HEK293 (cell line): ENCODE measurements at regions not wholly inside any gene's neighbourhood (a gene's known extent, or its start where the extent isn't known, plus 50 kb on each side); places are given as distances from the start of the nearest gene placed in this dataset.

Experiments used
- CTCF ChIA-PET: fragments of 350-600 bp; formaldehyde crosslinking; extraction: SDS; loops from one replicate; lab custom pipeline; 2021; ENCODE audit warnings: antibody characterized with exemption; lab: Yijun Ruan, JAX
- POLR2A ChIA-PET: fragments of 300-600 bp; formaldehyde crosslinking; extraction: SDS; loops from one replicate; lab custom pipeline; 2020; ENCODE audit warnings: antibody characterized with exemption, inconsistent platforms; lab: Yijun Ruan, JAX
- H3K27ac ChIP-seq: fragments of 200-500 bp; sonication (Bioruptor generic); 2 replicates; pipeline ENCODE4 v1.5.1; 2014; ENCODE audit warnings: low read depth, low read length, control low read depth, inconsistent platforms; ENCODE audit errors: extremely low read depth
- H3K36me3 ChIP-seq, 2 experiments: fragments of 200-500 bp in 1 of 2; sonication (Bioruptor generic) in 1 of 2; 1 replicate in 1 of 2; 2 replicates in 1 of 2; pipeline ENCODE4 v1.5.1; 2014 to 2017; ENCODE audit warnings: inconsistent platforms in 2 of 2, low read length in 2 of 2; ENCODE audit not compliant: control insufficient read depth in 2 of 2, insufficient read depth in 1 of 2
- H3K4me1 ChIP-seq: fragments of 200-500 bp; sonication (Bioruptor generic); 2 replicates; pipeline ENCODE4 v1.5.1; 2014; ENCODE audit warnings: mild to moderate bottlenecking, low read length, inconsistent platforms; ENCODE audit not compliant: control insufficient read depth, insufficient read depth
- H3K4me3 ChIP-seq: 2 replicates; pipeline ENCODE4 v1.5.1; 2011; ENCODE audit warnings: low read depth, mild to moderate bottlenecking, control low read depth, low read length, moderate library complexity
- H3K9me3 ChIP-seq: fragments of 200-500 bp; sonication (Bioruptor generic); 2 replicates; pipeline ENCODE4 v1.5.1; 2014; ENCODE audit warnings: low read depth, low read length, inconsistent platforms; ENCODE audit not compliant: control insufficient read depth, insufficient read depth
- BCL11B ChIP-seq: fragments of 450-650 bp; formaldehyde crosslinking; IDR thresholded peaks from 2 replicates; pipeline ENCODE4 v1.5.1; 2016; ENCODE audit warnings: low read depth, missing biosample characterization, missing genetic modification characterization
- GLIS1 ChIP-seq: fragments of 450-650 bp; formaldehyde crosslinking; IDR thresholded peaks from 2 replicates; pipeline ENCODE4 v1.5.1; 2016; ENCODE audit warnings: missing biosample characterization, missing genetic modification characterization
- IKZF3 ChIP-seq: fragments of 450-650 bp; IDR thresholded peaks from 2 replicates; pipeline ENCODE4 v1.5.0; 2018; ENCODE audit warnings: missing biosample characterization, mild to moderate bottlenecking, missing genetic modification characterization, moderate library complexity
- KLF9 ChIP-seq: fragments of 450-650 bp; formaldehyde crosslinking; IDR thresholded peaks from 2 replicates; pipeline ENCODE4 v1.5.1; 2016; ENCODE audit warnings: missing biosample characterization, missing genetic modification characterization, low read depth
- MYNN ChIP-seq: fragments of 450-650 bp; formaldehyde crosslinking; IDR thresholded peaks from 2 replicates; pipeline ENCODE4 v1.5.1; 2016; ENCODE audit warnings: missing biosample characterization, missing genetic modification characterization, borderline replicate concordance
- SP7 ChIP-seq: fragments of 450-650 bp; formaldehyde crosslinking; IDR thresholded peaks from 2 replicates; pipeline ENCODE4 v1.5.1; 2016; ENCODE audit warnings: missing biosample characterization, missing genetic modification characterization
- TCF7L2 ChIP-seq: IDR thresholded peaks from 2 replicates; pipeline ENCODE4 v1.6.1; 2011; ENCODE audit warnings: low read depth, mild to moderate bottlenecking, inconsistent platforms, low read length, moderate library complexity, borderline replicate concordance
- YY1 ChIP-seq: fragments of 450-650 bp; formaldehyde crosslinking; IDR thresholded peaks from 2 replicates; pipeline ENCODE4 v1.5.1; 2018; ENCODE audit warnings: missing biosample characterization, missing genetic modification characterization
- ZBTB21 ChIP-seq: fragments of 450-650 bp; formaldehyde crosslinking; IDR thresholded peaks from 2 replicates; pipeline ENCODE4 v1.5.1; 2017; ENCODE audit warnings: missing biosample characterization, missing genetic modification characterization
- ZNF112 ChIP-seq: fragments of 450-650 bp; formaldehyde crosslinking; IDR thresholded peaks from 2 replicates; pipeline ENCODE4 v1.5.0; 2017; ENCODE audit warnings: missing biosample characterization, missing genetic modification characterization
- ZNF174 ChIP-seq: fragments of 450-650 bp; formaldehyde crosslinking; IDR thresholded peaks from 2 replicates; pipeline ENCODE4 v1.5.0; 2017; ENCODE audit warnings: missing biosample characterization, mild to moderate bottlenecking, missing genetic modification characterization
- ZNF266 ChIP-seq: fragments of 450-650 bp; formaldehyde crosslinking; IDR thresholded peaks from 2 replicates; pipeline ENCODE4 v1.5.1; 2016; ENCODE audit warnings: missing biosample characterization, missing genetic modification characterization, low read depth
- ZNF292 ChIP-seq: fragments of 450-650 bp; formaldehyde crosslinking; IDR thresholded peaks from 2 replicates; pipeline ENCODE4 v1.5.1; 2016; ENCODE audit warnings: low read depth, missing biosample characterization, missing genetic modification characterization, borderline replicate concordance
- ZNF416 ChIP-seq: fragments of 450-650 bp; formaldehyde crosslinking; IDR thresholded peaks from 2 replicates; pipeline ENCODE4 v1.5.1; 2016; ENCODE audit warnings: missing biosample characterization, missing genetic modification characterization
- ZNF529 ChIP-seq: fragments of 450-650 bp; formaldehyde crosslinking; IDR thresholded peaks from 2 replicates; pipeline ENCODE4 v1.5.1; 2017; ENCODE audit warnings: missing genetic modification characterization, missing biosample characterization; ENCODE audit not compliant: insufficient replicate concordance
- ZNF555 ChIP-seq: fragments of 450-650 bp; formaldehyde crosslinking; conservative IDR thresholded peaks from 2 replicates; pipeline ENCODE4 v1.5.1; 2017; ENCODE audit warnings: missing biosample characterization, mild to moderate bottlenecking, missing genetic modification characterization, inconsistent platforms
- ZNF626 ChIP-seq: fragments of 450-650 bp; sonication (Bioruptor Pico); formaldehyde crosslinking; IDR thresholded peaks from 2 replicates; pipeline ENCODE4 v1.5.1; 2018; ENCODE audit warnings: missing biosample characterization, missing genetic modification characterization, inconsistent platforms
- ZNF664 ChIP-seq: fragments of 450-650 bp; formaldehyde crosslinking; IDR thresholded peaks from 2 replicates; pipeline ENCODE4 v1.5.1; 2016; ENCODE audit warnings: missing biosample characterization, missing genetic modification characterization
- ZNF670 ChIP-seq: fragments of 450-650 bp; formaldehyde crosslinking; IDR thresholded peaks from 2 replicates; pipeline ENCODE4 v1.5.1; 2016; ENCODE audit warnings: missing biosample characterization, missing genetic modification characterization, low read depth
- ZSCAN23 ChIP-seq: fragments of 450-650 bp; formaldehyde crosslinking; IDR thresholded peaks from 2 replicates; pipeline ENCODE4 v1.5.1; 2016; ENCODE audit warnings: missing biosample characterization, missing genetic modification characterization
- ZXDB ChIP-seq: fragments of 450-650 bp; formaldehyde crosslinking; IDR thresholded peaks from 2 replicates; pipeline ENCODE4 v1.5.1; 2016; ENCODE audit warnings: missing biosample characterization, missing genetic modification characterization
- TF ChIP-seq, protein P1 (sequence below): fragments of 450-650 bp; formaldehyde crosslinking; conservative IDR thresholded peaks from 2 replicates; pipeline ENCODE4 v1.5.1; 2016; ENCODE audit warnings: low read depth, missing biosample characterization, missing genetic modification characterization
- TF ChIP-seq, protein P2 (sequence below): fragments of 450-650 bp; formaldehyde crosslinking; IDR thresholded peaks from 2 replicates; pipeline ENCODE4 v1.5.1; 2016; ENCODE audit warnings: missing biosample characterization, missing genetic modification characterization
- TF ChIP-seq, protein P3 (sequence below): fragments of 450-650 bp; formaldehyde crosslinking; IDR thresholded peaks from 2 replicates; pipeline ENCODE4; 2016; ENCODE audit warnings: missing biosample characterization, missing genetic modification characterization
- TF ChIP-seq, protein P4 (sequence below): fragments of 450-650 bp; formaldehyde crosslinking; IDR thresholded peaks from 2 replicates; pipeline ENCODE4 v1.5.1; 2016; ENCODE audit warnings: missing biosample characterization, missing genetic modification characterization

DNA sequence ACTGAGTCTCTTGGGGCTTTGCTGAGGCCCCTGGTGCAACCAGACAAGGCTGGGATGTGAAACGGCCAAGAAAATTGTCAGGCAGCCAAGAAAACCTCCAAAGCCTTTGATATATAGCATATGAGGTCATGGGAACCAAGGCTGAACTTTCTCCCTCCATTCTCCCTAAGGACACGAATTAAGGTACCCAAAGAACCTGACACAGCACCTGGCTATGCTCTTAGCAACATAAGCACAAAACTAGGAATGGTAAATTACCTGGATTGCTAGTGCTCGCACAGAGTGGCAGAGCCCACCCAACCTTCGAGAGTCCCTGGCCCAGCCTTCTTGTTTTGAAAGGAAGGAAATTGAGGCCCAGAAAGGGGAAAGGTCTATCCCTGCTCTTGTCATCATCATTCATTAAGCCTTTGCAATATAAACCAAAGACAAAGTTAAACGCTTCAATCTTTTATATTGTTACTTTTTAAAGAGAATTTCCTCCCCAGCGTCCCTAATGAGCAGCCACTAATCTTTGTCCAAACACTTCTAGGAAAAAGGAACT lies 220.0 kb upstream of the NR4A3 start (continued):
- TF ChIP-seq ZNF664 (no peak), IKZF3 (0 out of 2 replicates have a peak, but pooled peaks have one; percentile 10), ZNF174 (tag by site-specific recombination) (no peak), ZNF670 (tag by site-specific recombination) (no peak), ZNF555 (no peak), MYNN (no peak)
- TF ChIP-seq, protein P1, sequence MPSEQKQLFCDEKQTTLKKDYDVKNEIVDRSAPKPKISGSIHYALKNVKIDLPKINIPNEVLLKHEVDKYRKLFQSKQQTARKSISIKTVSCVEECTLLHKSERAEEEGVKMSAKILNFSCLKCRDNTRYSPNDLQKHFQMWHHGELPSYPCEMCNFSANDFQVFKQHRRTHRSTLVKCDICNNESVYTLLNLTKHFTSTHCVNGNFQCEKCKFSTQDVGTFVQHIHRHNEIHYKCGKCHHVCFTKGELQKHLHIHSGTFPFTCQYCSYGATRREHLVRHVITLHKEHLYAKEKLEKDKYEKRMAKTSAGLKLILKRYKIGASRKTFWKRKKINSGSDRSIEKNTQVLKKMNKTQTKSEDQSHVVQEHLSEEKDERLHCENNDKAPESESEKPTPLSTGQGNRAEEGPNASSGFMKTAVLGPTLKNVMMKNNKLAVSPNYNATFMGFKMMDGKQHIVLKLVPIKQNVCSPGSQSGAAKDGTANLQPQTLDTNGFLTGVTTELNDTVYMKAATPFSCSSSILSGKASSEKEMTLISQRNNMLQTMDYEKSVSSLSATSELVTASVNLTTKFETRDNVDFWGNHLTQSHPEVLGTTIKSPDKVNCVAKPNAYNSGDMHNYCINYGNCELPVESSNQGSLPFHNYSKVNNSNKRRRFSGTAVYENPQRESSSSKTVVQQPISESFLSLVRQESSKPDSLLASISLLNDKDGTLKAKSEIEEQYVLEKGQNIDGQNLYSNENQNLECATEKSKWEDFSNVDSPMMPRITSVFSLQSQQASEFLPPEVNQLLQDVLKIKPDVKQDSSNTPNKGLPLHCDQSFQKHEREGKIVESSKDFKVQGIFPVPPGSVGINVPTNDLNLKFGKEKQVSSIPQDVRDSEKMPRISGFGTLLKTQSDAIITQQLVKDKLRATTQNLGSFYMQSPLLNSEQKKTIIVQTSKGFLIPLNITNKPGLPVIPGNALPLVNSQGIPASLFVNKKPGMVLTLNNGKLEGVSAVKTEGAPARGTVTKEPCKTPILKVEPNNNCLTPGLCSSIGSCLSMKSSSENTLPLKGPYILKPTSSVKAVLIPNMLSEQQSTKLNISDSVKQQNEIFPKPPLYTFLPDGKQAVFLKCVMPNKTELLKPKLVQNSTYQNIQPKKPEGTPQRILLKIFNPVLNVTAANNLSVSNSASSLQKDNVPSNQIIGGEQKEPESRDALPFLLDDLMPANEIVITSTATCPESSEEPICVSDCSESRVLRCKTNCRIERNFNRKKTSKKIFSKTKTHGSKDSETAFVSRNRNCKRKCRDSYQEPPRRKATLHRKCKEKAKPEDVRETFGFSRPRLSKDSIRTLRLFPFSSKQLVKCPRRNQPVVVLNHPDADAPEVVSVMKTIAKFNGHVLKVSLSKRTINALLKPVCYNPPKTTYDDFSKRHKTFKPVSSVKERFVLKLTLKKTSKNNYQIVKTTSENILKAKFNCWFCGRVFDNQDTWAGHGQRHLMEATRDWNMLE (tag by site-specific recombination), result no peak

DNA sequence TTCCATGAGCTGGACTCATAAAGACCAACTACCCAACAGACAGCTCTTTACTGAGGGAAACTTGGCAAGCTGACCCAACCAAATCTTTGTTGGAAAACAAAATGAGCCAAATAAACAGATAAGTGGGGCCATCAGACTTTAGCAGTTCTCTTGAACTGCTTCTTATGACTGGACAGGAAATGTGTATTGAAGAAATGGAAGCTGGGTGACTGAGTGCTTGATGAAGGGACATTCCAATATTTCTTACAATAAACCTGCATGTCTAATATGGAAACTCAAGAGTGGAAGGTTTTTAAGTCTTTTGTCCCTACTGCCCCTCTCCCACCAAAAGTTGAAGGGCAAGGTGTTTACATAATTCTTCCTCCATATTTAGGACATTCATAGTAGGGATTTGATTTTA lies 218.8 kb upstream of the NR4A3 start:
- Histone ChIP-seq H3K9me3 (no peaks in the 10 kb centered on the region), H3K36me3 (no peaks in the 10 kb centered on the region), H3K4me3 (no peak overlapping the region), H3K4me1 (no peaks in the 10 kb centered on the region), H3K27ac (no peak overlapping the region)
- ChIA-PET CTCF (interaction anchor here (0.6 to 0.7 kb wide), 2 partner anchors 169 to 417 kb away, joined by 3 to 4 read pairs; no protein-coding TSS in a partner anchor), POLR2A (no interaction called here)
- TF ChIP-seq, protein P2, sequence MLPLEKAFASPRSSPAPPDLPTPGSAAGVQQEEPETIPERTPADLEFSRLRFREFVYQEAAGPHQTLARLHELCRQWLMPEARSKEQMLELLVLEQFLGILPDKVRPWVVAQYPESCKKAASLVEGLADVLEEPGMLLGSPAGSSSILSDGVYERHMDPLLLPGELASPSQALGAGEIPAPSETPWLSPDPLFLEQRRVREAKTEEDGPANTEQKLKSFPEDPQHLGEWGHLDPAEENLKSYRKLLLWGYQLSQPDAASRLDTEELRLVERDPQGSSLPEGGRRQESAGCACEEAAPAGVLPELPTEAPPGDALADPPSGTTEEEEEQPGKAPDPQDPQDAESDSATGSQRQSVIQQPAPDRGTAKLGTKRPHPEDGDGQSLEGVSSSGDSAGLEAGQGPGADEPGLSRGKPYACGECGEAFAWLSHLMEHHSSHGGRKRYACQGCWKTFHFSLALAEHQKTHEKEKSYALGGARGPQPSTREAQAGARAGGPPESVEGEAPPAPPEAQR (tag by site-specific recombination), result no peak
- TF ChIP-seq ZSCAN23 (tag by site-specific recombination) (no peak), ZNF416 (no peak), TCF7L2 (no peak), BCL11B (no peak), GLIS1 (tag by site-specific recombination) (no peak), ZXDB (no peak), ZNF529 (tag by site-specific recombination) (no peak), ZNF292 (tag by site-specific recombination) (no peak), KLF9 (tag by site-specific recombination) (no peak), ZNF112 (tag by site-specific recombination) (no peak), ZNF626 (no peak), YY1 (tag by site-specific recombination) (no peak), ZNF266 (tag by site-specific recombination) (no peak), SP7 (tag by site-specific recombination) (no peak), ZBTB21 (tag by site-specific recombination) (no peak)
- TF ChIP-seq, protein P3, sequence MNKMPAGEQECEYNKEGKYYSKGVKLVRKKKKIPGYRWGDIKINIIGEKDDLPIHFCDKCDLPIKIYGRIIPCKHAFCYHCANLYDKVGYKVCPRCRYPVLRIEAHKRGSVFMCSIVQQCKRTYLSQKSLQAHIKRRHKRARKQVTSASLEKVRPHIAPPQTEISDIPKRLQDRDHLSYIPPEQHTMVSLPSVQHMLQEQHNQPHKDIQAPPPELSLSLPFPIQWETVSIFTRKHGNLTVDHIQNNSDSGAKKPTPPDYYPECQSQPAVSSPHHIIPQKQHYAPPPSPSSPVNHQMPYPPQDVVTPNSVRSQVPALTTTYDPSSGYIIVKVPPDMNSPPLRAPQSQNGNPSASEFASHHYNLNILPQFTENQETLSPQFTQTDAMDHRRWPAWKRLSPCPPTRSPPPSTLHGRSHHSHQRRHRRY (tag by site-specific recombination), result no peak
- TF ChIP-seq, protein P4, sequence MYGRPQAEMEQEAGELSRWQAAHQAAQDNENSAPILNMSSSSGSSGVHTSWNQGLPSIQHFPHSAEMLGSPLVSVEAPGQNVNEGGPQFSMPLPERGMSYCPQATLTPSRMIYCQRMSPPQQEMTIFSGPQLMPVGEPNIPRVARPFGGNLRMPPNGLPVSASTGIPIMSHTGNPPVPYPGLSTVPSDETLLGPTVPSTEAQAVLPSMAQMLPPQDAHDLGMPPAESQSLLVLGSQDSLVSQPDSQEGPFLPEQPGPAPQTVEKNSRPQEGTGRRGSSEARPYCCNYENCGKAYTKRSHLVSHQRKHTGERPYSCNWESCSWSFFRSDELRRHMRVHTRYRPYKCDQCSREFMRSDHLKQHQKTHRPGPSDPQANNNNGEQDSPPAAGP (tag by site-specific recombination), result no peak
